ENCODE measurements at regions not wholly inside any gene's neighbourhood (a gene's known extent, or its start where the extent isn't known, plus 50 kb on each side); places are given as distances from the start of the nearest gene placed in this dataset.

DNA sequence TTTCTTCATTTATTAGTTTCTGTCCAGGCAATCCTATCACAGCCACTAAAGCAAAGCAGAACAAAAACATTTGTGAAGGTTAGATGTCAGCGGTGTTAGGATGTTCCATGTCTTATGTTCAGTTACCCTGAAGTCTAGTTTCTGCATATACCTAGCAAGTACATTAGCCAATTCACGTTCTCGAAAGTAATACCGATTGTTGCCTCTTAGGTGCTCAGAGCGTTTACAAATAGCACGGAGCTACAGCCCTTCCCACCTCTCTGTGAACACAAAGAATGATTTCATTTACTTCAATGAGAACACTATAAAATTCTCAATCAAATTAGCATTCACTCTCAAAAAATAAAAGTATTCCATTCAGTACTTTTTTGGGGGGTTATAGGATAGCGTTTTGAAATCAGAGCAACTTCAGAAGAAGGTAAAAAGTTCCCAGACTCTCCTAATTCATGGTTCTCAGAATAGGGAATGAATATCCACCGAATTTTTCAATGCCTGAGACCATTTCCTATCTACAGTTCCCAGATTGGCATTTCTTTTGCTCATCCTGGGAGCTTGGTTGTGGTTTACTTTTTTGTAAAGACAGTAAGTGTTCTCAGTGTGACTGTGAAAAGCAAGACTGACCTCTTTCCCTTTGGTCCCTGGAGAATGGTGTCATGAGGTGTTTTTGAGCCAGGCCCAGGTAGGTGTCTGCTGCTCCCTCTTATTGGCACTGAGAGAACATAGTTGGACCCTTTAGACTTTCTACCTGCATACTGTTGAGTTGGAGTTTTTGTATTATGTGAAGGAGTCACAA lies 488.0 kb upstream of the RGS6 start:
- ATAC-seq (ENCODE audit: poor library complexity) (no peak), DNase-seq (no peak)
- Histone ChIP-seq H3K9me3 (ENCODE audit: control insufficient read depth in 1 of 2, insufficient read depth in 1 of 2, low read length in 2 of 2) (no peaks in the 10 kb centered on the region), H3K4me3 (ENCODE audit: low read length) (no peak overlapping the region), H3K27me3 (ENCODE audit: control insufficient read depth in 1 of 2, insufficient read depth in 2 of 2, low read length in 2 of 2) (no peaks in the 10 kb centered on the region), H3K27ac (ENCODE audit: low read depth in 1 of 2, low read length in 2 of 2) (no peak overlapping the region), H3K4me1 (ENCODE audit: insufficient read depth, low read length) (no peaks in the 10 kb centered on the region), H3K36me3 (ENCODE audit: insufficient read depth, low read length) (no peaks in the 10 kb centered on the region)
- TF ChIP-seq, protein P1, sequence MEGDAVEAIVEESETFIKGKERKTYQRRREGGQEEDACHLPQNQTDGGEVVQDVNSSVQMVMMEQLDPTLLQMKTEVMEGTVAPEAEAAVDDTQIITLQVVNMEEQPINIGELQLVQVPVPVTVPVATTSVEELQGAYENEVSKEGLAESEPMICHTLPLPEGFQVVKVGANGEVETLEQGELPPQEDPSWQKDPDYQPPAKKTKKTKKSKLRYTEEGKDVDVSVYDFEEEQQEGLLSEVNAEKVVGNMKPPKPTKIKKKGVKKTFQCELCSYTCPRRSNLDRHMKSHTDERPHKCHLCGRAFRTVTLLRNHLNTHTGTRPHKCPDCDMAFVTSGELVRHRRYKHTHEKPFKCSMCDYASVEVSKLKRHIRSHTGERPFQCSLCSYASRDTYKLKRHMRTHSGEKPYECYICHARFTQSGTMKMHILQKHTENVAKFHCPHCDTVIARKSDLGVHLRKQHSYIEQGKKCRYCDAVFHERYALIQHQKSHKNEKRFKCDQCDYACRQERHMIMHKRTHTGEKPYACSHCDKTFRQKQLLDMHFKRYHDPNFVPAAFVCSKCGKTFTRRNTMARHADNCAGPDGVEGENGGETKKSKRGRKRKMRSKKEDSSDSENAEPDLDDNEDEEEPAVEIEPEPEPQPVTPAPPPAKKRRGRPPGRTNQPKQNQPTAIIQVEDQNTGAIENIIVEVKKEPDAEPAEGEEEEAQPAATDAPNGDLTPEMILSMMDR (IDR thresholded peaks at IDR 0.05) = no peak
- Mint-ChIP-seq H3K9me3 (no peaks in the 10 kb centered on the region), H3K36me3 (ENCODE audit: low read depth) (no peaks in the 10 kb centered on the region), H3K27ac (no peak overlapping the region), H3K4me3 (no peak overlapping the region), H3K4me1 (ENCODE audit: low read depth) (no peaks in the 10 kb centered on the region), H3K27me3 (no peaks in the 10 kb centered on the region)
- POLR2A ChIA-PET = no interaction called here
- CTCF ChIA-PET = no interaction called here
- intact Hi-C loops (cut with DNase I, micrococcal nuclease) = no loop called here

DNA sequence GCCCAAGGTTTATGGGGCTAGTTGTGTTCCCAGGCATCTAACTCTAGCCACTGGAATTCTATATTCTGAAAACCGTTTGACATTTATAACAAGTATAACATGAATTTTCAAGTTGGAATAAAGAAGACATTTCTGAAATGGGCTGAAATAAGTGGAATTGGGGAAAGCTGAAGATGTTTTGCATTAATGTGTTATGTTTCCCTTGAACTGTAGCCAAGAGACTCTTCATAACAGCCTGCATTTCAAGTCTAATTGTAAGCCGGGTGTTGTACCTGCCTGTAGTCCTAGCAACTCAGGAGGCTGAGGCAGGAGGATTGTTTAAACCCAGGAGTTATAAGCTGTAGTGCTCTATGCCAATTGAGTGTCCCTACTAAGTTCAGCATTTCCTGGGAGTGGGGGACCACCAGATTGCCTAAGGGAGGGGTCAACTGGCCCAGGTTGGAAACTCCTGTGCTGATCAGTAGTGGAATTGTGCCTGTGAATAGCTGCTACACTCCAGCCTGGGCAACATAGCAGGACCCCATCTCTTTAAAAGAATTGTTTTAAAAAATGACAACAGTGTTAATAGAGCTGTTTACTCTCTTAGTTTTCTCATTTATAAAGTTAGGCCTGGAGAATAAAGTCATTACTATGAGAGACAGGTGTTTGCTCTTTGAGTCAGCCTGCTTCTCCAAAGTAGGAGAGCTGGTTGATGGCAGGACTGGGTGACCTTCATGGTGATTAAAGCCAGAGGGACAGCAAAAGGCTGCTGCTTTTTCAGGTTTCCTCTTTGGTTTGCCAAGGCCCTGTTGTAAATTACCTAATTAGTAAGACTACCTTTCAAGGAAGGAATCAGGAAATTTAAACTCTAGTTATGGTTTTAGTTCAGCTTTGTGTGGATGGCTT lies 483.6 kb upstream of the RGS6 start:
- Mint-ChIP-seq H3K27me3 (no peaks in the 10 kb centered on the region), H3K27ac (no peak overlapping the region), H3K36me3 (ENCODE audit: low read depth) (no peaks in the 10 kb centered on the region), H3K4me1 (ENCODE audit: low read depth) (no peaks in the 10 kb centered on the region), H3K4me3 (no peak overlapping the region), H3K9me3 (no peaks in the 10 kb centered on the region)
- ChIA-PET CTCF (no interaction called here), POLR2A (no interaction called here)
- TF ChIP-seq, protein P1 (IDR thresholded peaks at IDR 0.05) = no peak
- no peak overlapping the region for H3K27ac ChIP-seq (ENCODE audit: low read depth in 1 of 2, low read length in 2 of 2)
- no peaks in the 10 kb centered on the region for H3K9me3 ChIP-seq (ENCODE audit: control insufficient read depth in 1 of 2, insufficient read depth in 1 of 2, low read length in 2 of 2)
- H3K27me3 ChIP-seq (ENCODE audit: control insufficient read depth in 1 of 2, insufficient read depth in 2 of 2, low read length in 2 of 2) = no peaks in the 10 kb centered on the region
- H3K4me1 ChIP-seq (ENCODE audit: insufficient read depth, low read length) = no peaks in the 10 kb centered on the region
- H3K36me3 ChIP-seq (ENCODE audit: insufficient read depth, low read length) = no peaks in the 10 kb centered on the region
- intact Hi-C loops (cut with DNase I, micrococcal nuclease) = no loop called here
- no peak for DNase-seq
- ATAC-seq (ENCODE audit: poor library complexity) = no peak
- no peak overlapping the region for H3K4me3 ChIP-seq (ENCODE audit: low read length)

DNA sequence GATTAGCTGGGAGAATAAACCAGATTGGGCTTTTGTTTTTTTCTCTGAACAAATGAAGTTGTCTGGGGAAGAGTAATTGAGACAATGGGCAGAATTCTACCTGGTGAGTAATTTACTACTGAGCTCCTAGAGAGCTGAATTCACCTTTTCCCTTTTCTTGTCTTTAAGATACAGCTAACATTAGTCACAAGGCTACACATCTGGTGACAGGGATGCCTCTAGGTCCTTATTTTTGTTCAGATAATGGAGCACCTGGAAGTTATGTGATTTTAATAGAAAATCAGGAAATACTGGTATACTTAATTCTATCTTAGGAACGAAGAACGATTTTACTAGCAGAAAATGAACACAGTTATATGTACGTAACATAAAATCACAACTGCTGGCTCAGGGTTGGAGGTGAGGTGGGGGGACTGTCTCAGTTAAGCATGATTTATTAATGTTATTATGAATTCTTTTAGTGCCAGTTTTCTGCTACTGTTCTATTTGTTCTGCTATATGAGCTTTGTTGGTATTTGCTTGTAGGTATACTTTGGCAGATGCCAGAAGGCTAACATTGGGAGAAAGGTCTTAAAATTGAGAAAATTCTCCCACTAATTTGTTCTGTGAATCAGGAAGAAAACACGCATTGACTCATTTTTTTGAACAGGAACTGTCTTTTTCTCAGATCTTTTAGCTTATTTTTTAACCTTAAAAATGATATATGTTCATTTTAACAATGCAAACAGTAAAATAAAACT lies 482.7 kb upstream of the RGS6 start:
- ATAC-seq (ENCODE audit: poor library complexity) (no peak), DNase-seq (no peak)
- H3K36me3 ChIP-seq (ENCODE audit: insufficient read depth, low read length) = no peaks in the 10 kb centered on the region
- intact Hi-C loops (cut with DNase I, micrococcal nuclease) = no loop called here
- H3K27me3 ChIP-seq (ENCODE audit: control insufficient read depth in 1 of 2, insufficient read depth in 2 of 2, low read length in 2 of 2) = no peaks in the 10 kb centered on the region
- Mint-ChIP-seq H3K36me3 (ENCODE audit: low read depth) (no peaks in the 10 kb centered on the region), H3K27me3 (no peaks in the 10 kb centered on the region), H3K27ac (no peak overlapping the region), H3K4me3 (no peak overlapping the region), H3K9me3 (no peaks in the 10 kb centered on the region), H3K4me1 (ENCODE audit: low read depth) (no peaks in the 10 kb centered on the region)
- ChIA-PET POLR2A (no interaction called here), CTCF (interaction anchor here (1.0 to 1.1 kb wide), 2 partner anchors 16 to 41 kb away, joined by 3 read pairs; no protein-coding TSS in a partner anchor)
- TF ChIP-seq, protein P1 (IDR thresholded peaks at IDR 0.05) = no peak
- H3K4me1 ChIP-seq (ENCODE audit: insufficient read depth, low read length) = no peaks in the 10 kb centered on the region
- H3K27ac ChIP-seq (ENCODE audit: low read depth in 1 of 2, low read length in 2 of 2) = no peak overlapping the region
- no peaks in the 10 kb centered on the region for H3K9me3 ChIP-seq (ENCODE audit: control insufficient read depth in 1 of 2, insufficient read depth in 1 of 2, low read length in 2 of 2)
- H3K4me3 ChIP-seq (ENCODE audit: low read length) = no peak overlapping the region
